ENCODE measurements at regions not wholly inside any gene's neighbourhood (a gene's known extent, or its start where the extent isn't known, plus 50 kb on each side); places are given as distances from the start of the nearest gene placed in this dataset.

DNA sequence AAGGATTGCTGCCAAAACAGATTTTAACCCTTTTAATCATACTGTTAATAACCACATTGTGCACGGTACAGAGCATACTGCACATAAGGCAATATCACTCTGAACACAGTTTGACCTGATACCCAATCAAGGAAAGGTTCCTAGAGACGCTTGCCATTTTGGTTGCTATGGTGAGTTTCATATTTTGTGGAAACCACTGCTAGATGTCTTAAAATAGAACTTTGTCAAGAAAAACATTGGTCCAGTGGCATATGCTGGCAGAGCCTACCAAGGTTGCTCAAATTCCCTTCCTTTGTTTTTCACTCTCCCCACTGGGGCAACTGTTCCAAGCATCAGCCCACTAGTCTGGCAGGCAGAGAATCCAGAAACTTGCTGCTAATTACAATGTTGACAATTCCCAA lies 114.8 kb upstream of the DPYD start:
- DNase-seq (ENCODE audit: low read depth in 2 of 2), result no peak

DNA sequence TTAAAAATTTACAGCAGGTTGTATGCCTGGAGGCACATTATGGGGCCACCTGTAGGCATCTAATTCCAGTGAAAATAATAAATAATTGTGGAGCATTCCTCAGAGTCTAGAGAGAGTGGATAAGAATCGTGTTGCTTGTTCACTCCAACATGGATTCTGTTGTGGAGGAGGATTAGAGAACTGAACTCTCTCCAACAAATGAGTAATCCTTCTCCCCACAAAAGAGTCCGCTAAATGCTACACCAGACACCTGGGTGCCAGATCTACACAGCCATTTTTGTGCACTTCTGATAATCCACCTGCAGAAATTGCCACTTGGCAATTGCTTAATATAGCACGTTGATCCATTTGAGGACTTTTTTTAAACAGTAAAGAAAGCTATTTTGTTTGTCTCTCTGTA lies 113.7 kb upstream of the DPYD start:
- DNase-seq (ENCODE audit: low read depth in 2 of 2), result no peak

DNA sequence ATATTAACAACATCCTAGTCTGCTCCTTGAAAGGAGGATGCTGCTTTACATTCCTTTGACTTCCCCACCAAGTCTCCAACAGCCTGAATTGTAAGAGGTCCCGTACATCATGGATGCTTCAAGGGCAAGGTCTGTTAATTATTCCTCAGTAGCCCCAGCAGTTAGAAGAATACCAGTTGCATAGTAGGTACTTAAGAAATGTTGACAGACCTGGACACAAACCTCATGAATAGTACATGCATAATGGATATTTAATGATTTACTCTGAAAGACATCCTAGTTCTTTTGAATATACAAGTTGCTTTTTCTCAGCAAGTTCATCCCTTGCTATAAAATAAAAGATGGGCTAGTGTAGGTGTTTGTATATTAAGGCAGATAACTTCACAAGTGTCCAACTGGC lies 112.1 kb upstream of the DPYD start:
- no peak for DNase-seq (ENCODE audit: low read depth in 2 of 2)

DNA sequence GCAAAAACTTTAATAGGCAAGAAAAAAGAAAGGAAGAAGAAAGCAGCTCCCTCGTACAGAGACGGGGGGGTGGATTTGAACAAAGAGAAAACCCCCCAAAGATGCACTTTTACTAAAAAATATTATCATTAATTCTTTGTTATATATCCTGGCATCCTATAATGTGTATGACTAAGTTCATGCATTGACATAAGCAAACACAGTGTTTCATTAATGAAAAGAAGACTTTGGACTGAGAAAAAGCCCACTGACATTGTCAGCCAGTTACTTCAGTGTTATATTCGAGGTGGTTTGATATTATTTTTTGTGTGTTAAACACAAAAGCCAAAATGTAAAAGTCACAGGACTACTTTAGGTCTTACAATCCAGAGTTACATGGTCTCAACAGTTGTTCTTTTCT lies 110.1 kb upstream of the DPYD start:
- no peak for DNase-seq (ENCODE audit: low read depth in 2 of 2)

DNA sequence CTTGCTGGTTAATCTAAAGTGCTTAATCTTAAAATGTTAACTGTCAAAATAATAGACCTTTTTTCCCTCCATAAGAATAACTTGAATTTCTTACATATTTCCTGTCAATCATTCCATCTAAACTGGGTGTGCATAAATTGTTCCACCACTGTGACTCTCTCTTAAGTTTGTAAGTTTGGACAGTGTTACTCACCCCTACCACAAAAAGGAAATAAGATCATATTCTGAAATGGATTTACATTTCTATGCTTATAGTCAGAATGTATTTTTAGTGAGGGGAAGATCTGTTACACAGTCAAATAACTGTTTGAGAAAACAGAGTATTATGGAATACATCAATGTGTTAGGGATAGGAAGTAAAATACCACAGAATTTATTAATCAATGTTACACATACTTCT lies 109.6 kb upstream of the DPYD start:
- no peak for DNase-seq (ENCODE audit: low read depth in 2 of 2)

DNA sequence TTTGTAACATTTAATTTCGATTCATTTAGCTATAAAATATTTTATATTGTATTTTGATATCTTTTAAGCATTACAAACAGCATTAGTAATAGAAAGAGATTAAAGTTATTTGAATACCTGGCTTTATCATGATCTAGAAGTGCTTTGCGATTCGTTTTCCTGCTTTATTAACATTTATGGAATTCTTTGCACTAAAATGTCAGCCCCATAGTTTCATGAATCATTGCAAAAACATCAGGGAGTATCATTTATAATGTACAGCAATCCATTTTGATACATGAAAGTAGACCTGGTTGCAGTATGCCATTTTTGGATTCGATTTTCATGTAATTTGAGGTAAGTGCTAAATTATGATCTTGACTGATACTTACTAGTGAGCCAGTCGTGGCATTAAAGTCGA lies 108.0 kb upstream of the DPYD start:
- no peak for DNase-seq (ENCODE audit: low read depth in 2 of 2)

DNA sequence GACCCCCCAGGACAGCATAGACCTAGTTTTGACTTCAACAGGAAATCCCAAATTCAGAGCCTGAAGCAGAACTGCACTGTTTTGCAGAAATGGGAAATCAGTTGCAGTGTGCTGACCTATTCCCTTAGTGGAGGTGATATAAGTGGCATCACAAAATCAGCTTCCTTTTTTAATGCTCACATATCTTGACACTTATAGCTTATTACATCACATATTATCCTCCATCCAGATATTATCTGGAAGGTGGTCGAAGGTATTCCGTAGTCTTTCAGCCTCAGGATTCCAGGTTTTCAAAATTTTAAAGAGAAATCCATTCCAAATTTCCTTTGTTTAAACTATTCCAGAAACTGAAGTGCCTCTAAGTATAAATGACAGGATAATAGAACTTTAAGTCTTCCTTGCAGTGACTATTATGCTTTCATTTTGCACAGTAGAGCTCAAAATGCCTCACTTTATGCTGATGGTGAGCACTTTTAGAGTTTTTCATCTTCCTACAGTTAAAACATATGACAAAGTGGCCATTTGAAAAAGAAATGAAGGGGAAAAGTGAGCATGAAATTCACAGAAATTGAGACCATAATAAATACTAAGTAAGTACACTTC lies 106.4 kb upstream of the DPYD start:
- DNase-seq (ENCODE audit: low read depth in 2 of 2), result no peak

DNA sequence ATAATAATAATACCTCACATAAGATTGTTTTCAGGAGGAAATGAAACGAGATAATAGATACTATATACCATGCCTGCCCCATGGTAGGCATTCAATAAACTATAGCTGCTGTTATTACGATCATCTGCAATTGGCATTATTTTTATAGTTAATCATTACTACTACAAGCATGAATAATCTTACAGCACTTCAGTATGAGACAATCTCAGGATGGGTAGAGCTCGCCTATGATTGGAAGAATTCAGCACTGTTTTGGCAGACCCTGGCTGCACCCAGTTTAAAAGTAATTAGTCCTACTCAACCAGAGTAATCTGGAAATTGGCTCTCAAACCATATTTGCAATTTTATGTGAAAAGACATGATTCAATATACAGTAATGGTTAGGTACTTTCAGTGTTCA lies 105.0 kb upstream of the DPYD start:
- no peak for DNase-seq (ENCODE audit: low read depth in 2 of 2)

DNA sequence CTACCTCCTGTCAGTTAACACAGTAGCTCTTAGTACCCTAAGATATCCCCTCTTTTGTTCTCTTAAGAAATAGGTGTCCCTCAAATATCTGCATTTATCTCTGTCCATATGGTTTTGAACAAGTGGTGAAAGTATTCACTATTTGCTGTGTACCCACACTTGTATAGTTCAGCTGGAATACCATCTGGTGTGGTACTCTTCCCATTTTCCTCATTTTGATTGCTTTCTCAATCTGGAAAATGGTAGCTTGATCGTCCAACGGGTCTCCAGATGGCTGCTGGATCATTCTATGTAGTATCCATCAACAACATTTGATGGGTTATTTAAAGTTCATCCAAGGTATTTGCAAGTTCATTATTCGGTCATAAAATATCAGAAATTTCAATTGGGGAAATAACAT lies 100.3 kb upstream of the DPYD start:
- DNase-seq (ENCODE audit: low read depth in 2 of 2), result no peak

DNA sequence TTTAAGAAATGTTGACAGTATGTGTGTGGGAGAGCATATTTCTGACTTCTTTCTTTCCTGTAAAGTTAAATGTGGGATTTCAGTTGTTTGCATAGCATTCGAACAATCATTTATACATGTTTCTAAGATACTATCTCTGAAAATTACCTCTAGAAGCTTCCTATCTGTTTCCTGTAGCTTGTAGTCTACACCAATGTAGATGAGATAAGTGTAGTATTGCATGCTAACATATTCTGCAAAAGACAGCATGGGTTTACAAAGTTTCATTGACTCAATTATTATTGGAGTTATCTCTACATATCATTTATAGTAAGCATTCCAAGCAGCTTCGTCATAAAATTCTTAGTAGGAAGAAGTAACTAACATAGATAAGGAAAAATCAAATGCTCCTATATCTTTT lies 98.9 kb upstream of the DPYD start:
- no peak for DNase-seq (ENCODE audit: low read depth in 2 of 2)

DNA sequence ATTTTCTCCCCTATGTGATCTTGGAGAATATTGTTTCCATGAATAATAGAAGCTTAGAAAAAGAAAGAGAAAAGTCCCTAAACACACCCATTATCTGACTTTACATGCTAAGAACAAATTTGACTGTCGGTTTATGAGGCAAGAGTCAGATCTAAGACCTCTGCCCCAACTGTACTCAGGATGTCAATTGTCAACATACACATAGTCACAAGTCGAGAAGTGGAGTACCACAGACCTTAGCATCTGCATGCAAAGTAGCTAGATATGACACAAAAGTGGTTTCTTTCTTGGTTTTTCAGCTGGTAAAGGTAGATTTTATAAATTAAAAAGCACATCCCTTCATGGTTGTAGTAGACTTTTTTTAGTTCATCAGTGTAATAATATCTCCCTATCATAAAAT lies 97.2 kb upstream of the DPYD start:
- no peak for DNase-seq (ENCODE audit: low read depth in 2 of 2)

DNA sequence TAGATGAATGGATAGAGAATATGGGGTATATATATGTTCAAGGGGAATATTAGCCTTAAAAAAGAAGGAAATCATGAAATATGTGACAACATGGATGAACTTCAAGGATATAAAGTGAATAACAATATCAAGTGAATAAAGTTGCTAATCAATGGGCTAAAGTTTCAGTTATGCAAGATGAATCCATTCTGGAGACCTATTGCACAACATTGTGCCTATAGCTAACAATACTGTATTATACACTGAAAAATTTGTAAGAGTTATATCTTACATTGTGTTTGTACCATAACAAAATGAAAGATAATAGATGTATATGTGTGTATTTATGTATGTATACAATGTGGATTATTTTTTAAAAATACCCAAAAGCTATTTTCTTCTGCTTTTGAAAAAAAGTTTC lies 96.3 kb upstream of the DPYD start:
- DNase-seq (ENCODE audit: low read depth in 2 of 2), result no peak

DNA sequence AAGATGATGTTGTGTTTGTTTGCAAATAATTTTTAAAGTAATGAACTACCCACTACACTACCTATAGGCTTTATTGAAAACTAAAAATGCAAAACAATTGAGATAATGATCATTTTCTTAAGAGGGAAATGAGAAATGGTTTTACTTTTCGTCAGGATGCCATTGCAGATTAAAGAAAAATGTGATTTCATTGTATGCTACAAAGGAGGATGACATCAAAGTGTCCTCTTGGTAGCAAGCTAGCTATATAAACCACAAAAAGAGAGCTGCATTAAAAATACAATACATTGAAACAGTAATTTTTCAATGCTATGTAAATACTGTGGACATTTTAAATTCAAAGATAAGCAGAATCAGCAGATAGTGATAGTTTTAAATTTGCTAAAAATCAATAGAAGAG lies 87.5 kb upstream of the DPYD start:
- no peak for DNase-seq (ENCODE audit: low read depth in 2 of 2)

DNA sequence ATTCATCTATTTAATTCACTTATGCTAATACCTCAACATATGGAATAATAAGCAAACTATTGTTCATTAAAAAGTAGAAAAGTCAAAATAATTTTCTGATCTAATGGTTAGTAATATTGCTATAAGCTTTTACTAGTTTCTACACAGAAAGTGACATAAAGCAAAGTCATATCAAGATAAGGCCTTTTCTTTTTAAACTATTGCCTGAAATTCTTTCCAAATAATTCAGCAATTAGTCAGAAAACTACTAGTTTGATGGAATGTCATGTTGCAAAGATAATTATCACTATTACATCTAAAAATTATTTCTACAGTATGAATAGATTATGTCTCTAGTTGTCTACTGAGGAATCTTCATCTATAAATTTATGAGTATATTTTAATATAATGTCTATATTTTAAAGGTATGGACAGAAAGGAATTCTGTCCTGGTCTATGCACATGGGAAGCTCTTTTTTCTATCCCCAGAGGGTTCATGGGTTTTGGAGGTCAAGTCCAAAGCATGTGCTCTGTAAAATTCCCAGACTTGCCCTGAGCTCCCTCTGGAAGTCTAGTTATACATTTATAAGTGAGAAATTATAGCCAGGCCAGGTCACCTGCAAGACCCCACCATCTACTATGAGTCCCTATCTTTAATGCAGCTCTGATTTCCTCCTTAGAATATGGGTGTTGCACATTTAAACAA lies 84.6 kb upstream of the DPYD start:
- DNase-seq (ENCODE audit: low read depth in 2 of 2), result no peak

DNA sequence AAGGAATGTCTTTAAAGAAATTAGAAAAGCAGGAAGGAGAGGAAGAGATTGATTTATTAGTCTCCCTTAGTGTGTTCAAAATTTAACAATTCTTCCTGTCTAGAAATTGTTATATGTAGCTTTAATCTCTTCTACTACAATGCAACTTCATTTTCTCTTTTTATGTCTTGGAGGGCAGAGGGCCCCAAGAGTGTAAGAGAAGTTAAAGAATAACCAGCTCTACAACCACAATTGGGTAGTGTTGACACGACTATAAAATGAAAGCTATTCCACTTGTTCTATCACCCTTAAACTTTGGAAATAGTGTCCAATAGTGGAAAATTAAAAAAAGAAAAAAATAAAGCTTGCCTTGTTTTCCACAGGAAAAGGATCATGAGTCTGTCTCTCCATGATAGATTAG lies 82.6 kb upstream of the DPYD start:
- no peak for DNase-seq (ENCODE audit: low read depth in 2 of 2)

DNA sequence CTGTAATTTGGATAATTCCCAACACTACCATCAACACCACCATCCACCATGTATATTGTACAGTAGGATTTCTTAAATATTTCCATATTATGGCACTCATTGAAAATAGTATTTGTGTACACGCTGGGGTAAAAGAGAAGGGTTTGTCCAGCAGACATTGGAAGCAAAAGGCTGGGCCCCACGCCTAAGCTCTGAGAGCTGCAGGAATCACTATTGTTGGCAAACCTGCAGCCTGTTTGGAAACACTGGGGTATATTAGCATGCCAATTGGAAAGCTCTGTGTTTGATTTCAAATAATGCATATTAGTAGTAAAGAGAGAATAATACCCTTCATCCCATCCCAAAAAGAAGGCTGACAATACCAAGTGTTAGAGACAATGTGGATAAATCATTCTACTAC lies 81.5 kb upstream of the DPYD start:
- no peak for DNase-seq (ENCODE audit: low read depth in 2 of 2)

DNA sequence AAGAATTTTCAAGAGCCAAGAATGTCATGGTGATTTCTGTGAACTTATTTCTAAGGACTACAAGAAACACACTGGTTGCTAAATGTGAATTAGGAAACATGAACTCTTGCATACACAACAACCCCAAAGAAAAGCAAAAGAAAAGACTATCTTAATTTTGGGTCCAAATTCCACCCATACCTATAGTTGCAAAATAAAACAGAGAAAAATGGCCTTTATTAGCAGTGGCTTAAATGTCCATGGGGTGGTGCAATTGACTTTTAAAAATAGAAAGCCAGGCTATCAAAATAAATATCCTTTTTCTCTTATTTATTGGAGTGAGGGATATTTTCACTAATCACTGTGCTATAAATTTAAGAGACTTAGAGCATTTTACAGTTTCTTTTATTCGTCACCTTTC lies 80.9 kb upstream of the DPYD start:
- DNase-seq (ENCODE audit: low read depth in 2 of 2), result no peak

DNA sequence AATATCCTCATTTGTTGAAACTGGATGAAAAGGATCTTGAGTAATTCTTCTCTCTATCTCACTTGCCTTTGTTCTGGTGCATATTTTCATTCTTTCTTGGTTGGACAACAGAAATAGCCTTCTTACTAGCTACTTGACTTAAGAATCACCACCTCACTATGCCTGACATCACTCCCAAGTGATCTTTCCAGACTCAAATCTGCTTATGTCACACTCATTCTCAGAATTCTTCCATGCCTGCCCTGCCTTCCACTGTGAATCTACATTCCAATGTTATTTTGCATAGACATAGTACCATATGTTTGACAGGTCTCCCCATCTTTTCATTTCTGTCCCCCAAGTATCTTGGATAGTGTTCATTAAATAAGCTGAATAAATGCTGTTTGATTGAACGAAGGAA lies 78.5 kb upstream of the DPYD start:
- no peak for DNase-seq (ENCODE audit: low read depth in 2 of 2)

DNA sequence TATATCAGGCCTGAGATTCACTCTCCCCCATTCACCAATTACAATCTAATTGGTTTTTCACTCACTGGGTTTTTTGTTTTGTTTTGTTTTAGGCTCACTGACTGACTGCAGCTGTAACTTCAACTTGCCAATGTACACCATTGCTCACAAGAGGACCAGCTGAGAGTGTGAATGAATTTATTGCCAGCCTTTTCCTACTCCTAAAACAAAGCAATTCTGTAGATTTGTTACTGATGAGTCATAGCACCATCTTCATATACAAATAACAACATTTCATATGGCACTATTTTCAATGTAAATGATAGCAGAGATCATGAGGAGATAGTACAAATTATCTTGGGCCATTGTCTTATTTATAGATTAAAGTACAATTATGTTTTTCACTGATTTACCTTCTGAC lies 76.0 kb upstream of the DPYD start:
- DNase-seq (ENCODE audit: low read depth in 2 of 2), result no peak

DNA sequence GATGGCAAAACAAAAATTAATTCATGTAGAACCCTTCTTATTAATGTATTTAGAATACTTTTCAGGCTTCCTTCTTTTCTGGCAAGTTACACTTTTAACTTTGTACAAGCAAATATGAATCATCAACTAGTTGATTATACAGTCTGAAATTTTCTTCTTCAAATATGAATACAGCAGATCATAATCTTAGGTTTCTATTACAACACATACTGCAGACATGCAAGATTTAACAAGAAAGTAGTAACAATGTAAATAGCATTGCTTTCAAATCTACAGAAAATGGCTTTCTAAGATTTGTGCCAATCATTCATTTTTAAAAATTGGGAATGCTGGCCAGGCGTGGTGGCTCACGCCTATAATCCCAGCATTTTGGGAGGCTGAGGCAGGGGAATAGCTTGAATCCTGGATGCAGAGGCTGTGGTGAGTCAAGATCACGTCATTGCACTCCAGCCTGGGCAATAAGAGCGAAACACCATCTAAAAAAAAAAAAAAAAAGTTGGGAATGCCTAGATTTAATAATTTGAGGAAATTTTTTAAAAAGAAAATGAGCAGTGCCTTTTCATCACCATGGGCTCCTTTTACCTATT lies 68.4 kb upstream of the DPYD start:
- no peak for DNase-seq (ENCODE audit: low read depth in 2 of 2)

DNA sequence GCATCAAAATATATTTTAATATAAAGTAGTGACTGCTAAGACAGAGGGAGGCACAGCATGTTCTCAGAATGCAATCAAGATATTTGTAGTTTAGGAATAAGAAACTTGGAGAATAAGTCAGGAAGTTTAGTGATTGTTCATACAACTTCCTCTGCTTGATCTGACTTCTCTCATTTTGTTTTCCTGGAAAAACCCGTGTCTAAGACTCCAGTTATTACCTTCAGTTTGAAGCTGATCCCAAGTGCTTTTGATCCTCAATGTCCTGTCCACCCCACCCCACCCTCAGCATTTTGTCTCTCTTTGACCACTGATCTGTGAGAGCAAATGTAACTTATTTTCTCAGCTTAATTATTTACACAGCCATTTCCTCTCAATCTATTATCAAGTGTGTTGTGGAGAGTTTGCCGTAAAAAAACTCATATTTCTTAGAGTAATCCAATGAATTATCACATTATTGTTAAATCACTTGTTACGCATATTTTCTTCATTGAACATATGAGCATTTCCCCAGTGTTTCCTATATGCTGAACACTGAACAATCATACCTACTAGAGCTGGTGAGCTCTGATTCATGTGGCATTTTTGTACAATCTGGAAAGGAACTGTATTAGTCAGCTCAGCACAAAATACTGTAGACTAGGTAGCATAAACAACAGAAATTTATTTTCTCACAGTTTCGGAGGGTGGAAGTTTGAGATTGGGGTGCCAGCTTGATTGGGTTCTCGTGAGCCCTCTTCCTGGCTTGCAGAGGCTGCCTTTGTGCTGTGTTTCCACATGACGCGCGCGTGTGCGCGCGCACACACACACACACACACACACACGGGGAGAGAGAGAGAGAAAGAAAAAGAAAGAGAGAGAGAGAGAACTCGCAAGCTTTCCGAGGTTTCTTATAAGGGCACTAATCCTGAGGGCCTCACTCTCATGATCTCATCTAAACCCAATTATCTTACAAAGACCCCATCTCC lies 65.5 kb upstream of the DPYD start:
- DNase-seq (ENCODE audit: low read depth in 2 of 2), result no peak

DNA sequence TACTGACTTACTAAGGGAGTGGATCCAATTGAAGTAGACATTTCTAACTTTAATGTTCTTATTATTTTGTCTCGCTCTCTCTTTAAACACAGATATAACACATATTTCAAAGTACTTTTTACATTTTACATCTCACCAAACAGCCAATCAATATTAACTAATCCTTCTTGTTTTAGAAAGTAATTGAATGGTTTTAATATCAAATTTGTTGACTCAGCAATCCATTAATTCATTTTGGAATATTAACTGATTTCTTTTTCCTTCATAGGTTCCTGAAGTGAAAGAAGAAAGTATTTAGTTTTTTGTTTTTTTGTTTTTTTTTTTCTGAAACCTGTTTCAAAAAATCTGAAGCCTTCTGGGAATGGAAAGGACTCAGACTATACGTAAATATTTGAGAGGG lies 62.3 kb upstream of the DPYD start:
- no peak for DNase-seq (ENCODE audit: low read depth in 2 of 2)

DNA sequence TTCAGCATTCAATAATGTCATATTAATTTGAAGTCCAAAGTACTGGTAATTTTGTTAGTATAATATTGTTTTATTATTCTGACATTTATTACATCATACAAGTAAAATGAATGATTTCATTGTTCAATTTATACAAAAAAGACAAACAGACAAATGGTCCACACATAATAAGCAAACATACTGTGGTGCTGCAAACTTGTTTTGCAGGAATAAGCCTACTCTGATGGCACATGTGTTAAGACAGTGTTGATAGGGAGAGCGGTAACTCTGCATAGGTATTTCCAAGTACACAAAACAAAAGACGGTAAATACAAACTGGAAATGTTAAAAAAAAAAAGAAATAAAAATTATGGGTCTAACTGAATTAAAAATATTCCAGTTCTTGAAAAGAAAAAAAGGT lies 59.7 kb upstream of the DPYD start:
- no peak for DNase-seq (ENCODE audit: low read depth in 2 of 2)
